ENCODE measurements at regions not wholly inside any gene's neighbourhood (a gene's known extent, or its start where the extent isn't known, plus 50 kb on each side); places are given as distances from the start of the nearest gene placed in this dataset.
"Not testable (repeated sequence)": the region's sequence is repeated elsewhere in the genome, so short reads cannot be mapped to it uniquely, and the experiment has no call there.

- not testable (repeated sequence) for TF ChIP-seq CTCF (IDR thresholded peaks at IDR 0.05; ENCODE audit: low read depth, low read length, missing input control); JUND (IDR thresholded peaks at IDR 0.05); EGR1 (IDR thresholded peaks at IDR 0.05; ENCODE audit: low read depth in 2 of 2); MAX (IDR thresholded peaks at IDR 0.05); TAF1 (conservative IDR thresholded peaks at IDR 0.05); YY1 (IDR thresholded peaks at IDR 0.05); GABPA (IDR thresholded peaks at IDR 0.05 in 1 of 2, conservative IDR thresholded peaks at IDR 0.05 in 1 of 2); REST (IDR thresholded peaks at IDR 0.05); FOXA1 (IDR thresholded peaks at IDR 0.05); ZBTB33 (IDR thresholded peaks at IDR 0.05)
Measured at GRCh38 chr4:54602175-54602574, 55.6 kb upstream of the KIT start.
